ENCODE measurements at regions not wholly inside any gene's neighbourhood (a gene's known extent, or its start where the extent isn't known, plus 50 kb on each side); places are given as distances from the start of the nearest gene placed in this dataset.

DNA sequence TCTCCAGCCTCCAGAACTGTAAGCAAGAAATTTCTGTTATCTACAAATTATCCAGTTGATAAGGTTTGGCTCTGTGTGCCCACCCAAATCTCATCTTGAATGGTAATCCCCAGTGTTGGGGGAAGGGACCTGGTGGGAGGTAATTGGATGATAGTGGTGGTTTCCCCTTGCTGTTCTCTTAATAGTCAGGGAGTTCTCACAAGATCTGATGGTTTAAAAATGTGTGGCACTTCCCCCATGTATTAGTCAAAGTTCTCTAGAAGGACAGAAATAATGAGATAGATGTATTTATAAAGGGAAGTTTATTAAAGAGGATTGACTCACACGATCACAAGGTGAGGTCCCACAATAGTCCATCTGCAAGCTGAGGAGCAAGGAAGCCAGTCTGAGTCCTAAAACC lies 56.2 kb upstream of the APBB1IP start:
- Mint-ChIP-seq H3K4me3 (ENCODE audit: low read depth) (no peak overlapping the region), H3K27me3 (no peaks in the 10 kb centered on the region), H3K27ac (no peak overlapping the region), H3K4me1 (ENCODE audit: low read depth) (peaks cover 1% of the 10 kb centered on the region), H3K36me3 (ENCODE audit: insufficient read depth) (no peaks in the 10 kb centered on the region), H3K9me3 (ENCODE audit: low read depth) (peaks cover under 1% of the 10 kb centered on the region)
- TF ChIP-seq CTCF (IDR thresholded peaks at IDR 0.05; ENCODE audit: unreplicated experiment), result no peak
- DNase-seq (ENCODE audit: low spot score, unreplicated experiment), result no peak

GRCh38 chr10:26384600-26384999 lies 53.5 kb upstream of the APBB1IP start:
- Mint-ChIP-seq H3K4me3 (ENCODE audit: low read depth) (no peak overlapping the region), H3K27me3 (no peaks in the 10 kb centered on the region), H3K36me3 (ENCODE audit: insufficient read depth) (no peaks in the 10 kb centered on the region), H3K4me1 (ENCODE audit: low read depth) (peaks cover 1% of the 10 kb centered on the region), H3K27ac (no peak overlapping the region), H3K9me3 (ENCODE audit: low read depth) (peaks cover 3% of the 10 kb centered on the region)
- DNase-seq (ENCODE audit: low spot score, unreplicated experiment), result no peak
- TF ChIP-seq CTCF (IDR thresholded peaks at IDR 0.05; ENCODE audit: unreplicated experiment), result no peak

DNA sequence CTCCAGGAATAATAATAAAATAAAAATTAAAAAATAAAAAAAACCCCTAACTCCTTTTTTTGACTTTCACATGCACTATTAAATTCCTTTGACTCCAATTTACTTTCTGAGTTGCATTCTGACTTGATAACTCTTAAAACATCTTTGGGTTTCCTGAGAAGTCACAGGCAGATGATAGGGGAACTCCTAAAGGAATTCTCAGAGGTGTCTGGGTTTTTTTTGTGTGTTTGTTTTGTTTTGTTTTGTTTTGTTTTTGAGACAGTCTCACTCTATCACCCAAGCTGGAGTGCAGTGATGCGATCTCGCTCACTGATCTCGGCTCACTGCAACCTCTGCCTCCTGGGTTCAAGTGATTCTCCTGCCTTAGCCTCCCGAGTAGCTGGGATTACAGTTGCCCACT lies 52.7 kb upstream of the APBB1IP start:
- H3K36me3 Mint-ChIP-seq (ENCODE audit: insufficient read depth), result peaks cover 1% of the 10 kb centered on the region
- DNase-seq (ENCODE audit: low spot score, unreplicated experiment), result no peak
- no peak for TF ChIP-seq CTCF (IDR thresholded peaks at IDR 0.05; ENCODE audit: unreplicated experiment)
- peaks cover 3% of the 10 kb centered on the region for H3K9me3 Mint-ChIP-seq (ENCODE audit: low read depth)
- H3K4me3 Mint-ChIP-seq (ENCODE audit: low read depth), result no peak overlapping the region
- H3K27ac Mint-ChIP-seq, result no peak overlapping the region
- H3K4me1 Mint-ChIP-seq (ENCODE audit: low read depth), result peaks cover 1% of the 10 kb centered on the region
- H3K27me3 Mint-ChIP-seq, result peaks cover 3% of the 10 kb centered on the region

GRCh38 chr10:26386781-26387180 lies 51.4 kb upstream of the APBB1IP start:
- H3K4me3 Mint-ChIP-seq (ENCODE audit: low read depth), result no peak overlapping the region
- peaks cover 1% of the 10 kb centered on the region for H3K4me1 Mint-ChIP-seq (ENCODE audit: low read depth)
- H3K9me3 Mint-ChIP-seq (ENCODE audit: low read depth), result peaks cover 3% of the 10 kb centered on the region
- TF ChIP-seq CTCF (IDR thresholded peaks at IDR 0.05; ENCODE audit: unreplicated experiment), result no peak
- peaks cover 1% of the 10 kb centered on the region for H3K36me3 Mint-ChIP-seq (ENCODE audit: insufficient read depth)
- DNase-seq (ENCODE audit: low spot score, unreplicated experiment), result no peak
- peaks cover 10% of the 10 kb centered on the region for H3K27me3 Mint-ChIP-seq
- no peak overlapping the region for H3K27ac Mint-ChIP-seq
